Transverse colon (tissue), 4 donors: ENCODE measurements at regions not wholly inside any gene's neighbourhood (a gene's known extent, or its start where the extent isn't known, plus 50 kb on each side); places are given as distances from the start of the nearest gene placed in this dataset.

Experiments used
- EP300 ChIP-seq: sonication (generic); formaldehyde crosslinking; IDR thresholded peaks from one replicate; pipeline ENCODE4 v1.6.1; 2017; ENCODE audit warnings: antibody characterized with exemption, low read depth
- POLR2A ChIP-seq: fragments of 450-650 bp; IDR thresholded peaks from one replicate; pipeline ENCODE4 v1.6.1; 2016; ENCODE audit warnings: antibody characterized with exemption, mild to moderate bottlenecking, moderate library complexity
- POLR2AphosphoS5 ChIP-seq, 3 donors: sonication (generic); formaldehyde crosslinking; IDR thresholded peaks; one replicate each; pipeline ENCODE4 v1.6.1; 2016; ENCODE audit warnings: antibody characterized with exemption in 3 of 3
- TF ChIP-seq, protein P1 (sequence below), 5 experiments: fragments of 200-600 bp in 3 of 5; fragments of 450-650 bp in 2 of 5; sonication (generic) in 3 of 5; IDR thresholded peaks; 1 replicate in 2 of 5; 2 replicates in 3 of 5; pipeline ENCODE4 v1.5.1; 2016 to 2017; ENCODE audit warnings: antibody characterized with exemption in 5 of 5, inconsistent platforms in 3 of 5, mild to moderate bottlenecking in 2 of 5, moderate library complexity in 1 of 5

DNA sequence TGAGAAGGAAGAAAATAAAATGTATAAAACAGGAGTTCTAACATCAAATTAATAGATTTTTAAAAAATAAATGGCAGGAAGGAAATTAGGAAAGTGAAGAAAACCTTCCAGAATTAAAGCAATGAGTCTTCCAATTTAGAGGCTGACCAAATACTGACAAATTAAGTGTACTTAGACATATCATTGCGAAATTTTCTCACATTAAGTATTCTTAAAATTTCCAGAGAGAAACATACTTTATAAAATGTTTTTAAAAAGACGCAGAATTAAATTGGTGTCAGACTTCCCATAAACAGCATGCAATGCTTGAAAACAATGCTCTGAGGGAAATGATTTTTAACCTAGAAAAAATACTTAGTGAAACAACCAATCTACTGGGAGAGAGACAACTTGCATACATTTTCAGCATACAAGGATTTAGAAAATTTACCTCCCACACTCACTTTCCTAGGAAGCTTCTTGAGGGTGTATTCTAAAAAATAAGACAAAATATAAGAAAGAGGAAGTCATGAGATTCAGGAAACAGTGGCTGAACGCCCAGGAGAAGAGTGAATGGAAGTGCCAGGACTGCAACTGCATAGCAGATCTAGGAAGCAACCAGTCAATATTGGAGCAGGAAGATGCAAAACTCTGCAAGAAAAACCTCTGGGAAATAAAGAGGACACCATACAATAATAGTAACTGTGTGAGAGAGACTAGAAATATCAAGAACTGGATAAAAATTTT is 339.9 kb downstream of the ADCYAP1 start:
- TF ChIP-seq, protein P1, sequence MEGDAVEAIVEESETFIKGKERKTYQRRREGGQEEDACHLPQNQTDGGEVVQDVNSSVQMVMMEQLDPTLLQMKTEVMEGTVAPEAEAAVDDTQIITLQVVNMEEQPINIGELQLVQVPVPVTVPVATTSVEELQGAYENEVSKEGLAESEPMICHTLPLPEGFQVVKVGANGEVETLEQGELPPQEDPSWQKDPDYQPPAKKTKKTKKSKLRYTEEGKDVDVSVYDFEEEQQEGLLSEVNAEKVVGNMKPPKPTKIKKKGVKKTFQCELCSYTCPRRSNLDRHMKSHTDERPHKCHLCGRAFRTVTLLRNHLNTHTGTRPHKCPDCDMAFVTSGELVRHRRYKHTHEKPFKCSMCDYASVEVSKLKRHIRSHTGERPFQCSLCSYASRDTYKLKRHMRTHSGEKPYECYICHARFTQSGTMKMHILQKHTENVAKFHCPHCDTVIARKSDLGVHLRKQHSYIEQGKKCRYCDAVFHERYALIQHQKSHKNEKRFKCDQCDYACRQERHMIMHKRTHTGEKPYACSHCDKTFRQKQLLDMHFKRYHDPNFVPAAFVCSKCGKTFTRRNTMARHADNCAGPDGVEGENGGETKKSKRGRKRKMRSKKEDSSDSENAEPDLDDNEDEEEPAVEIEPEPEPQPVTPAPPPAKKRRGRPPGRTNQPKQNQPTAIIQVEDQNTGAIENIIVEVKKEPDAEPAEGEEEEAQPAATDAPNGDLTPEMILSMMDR (IDR thresholded peaks at IDR 0.05): no peak
- TF ChIP-seq POLR2A: no peak
- no peak for TF ChIP-seq EP300
- TF ChIP-seq POLR2AphosphoS5 (IDR thresholded peaks at IDR 0.05): no peak
